ENCODE measurements at regions not wholly inside any gene's neighbourhood (a gene's known extent, or its start where the extent isn't known, plus 50 kb on each side); places are given as distances from the start of the nearest gene placed in this dataset.
"Not testable (repeated sequence)": the region's sequence is repeated elsewhere in the genome, so short reads cannot be mapped to it uniquely, and the experiment has no call there.

GRCh38 chr16:29160171-29160570 lies 175.3 kb downstream of the LAT start:
- TF ChIP-seq CTCF, EP300, POLR2A (IDR thresholded peaks at IDR 0.05): not testable (repeated sequence)

Data from tibial nerve (tissue), 4 donors.